ENCODE measurements at regions not wholly inside any gene's neighbourhood (a gene's known extent, or its start where the extent isn't known, plus 50 kb on each side); places are given as distances from the start of the nearest gene placed in this dataset.

GRCh38 chr12:61490526-61491498 lies 769.4 kb upstream of the USP15 start:
- intact Hi-C loops (cut with DNase I) = no loop called here
- ATAC-seq (no peak), DNase-seq (no peak)
- Histone ChIP-seq H3K4me1 (ENCODE audit: control insufficient read depth, insufficient read depth, low read length) (no peaks in the 10 kb centered on the region), H3K27me3 (ENCODE audit: control insufficient read depth, insufficient read depth) (no peaks in the 10 kb centered on the region), H3K9me3 (ENCODE audit: control insufficient read depth, low read length) (no peaks in the 10 kb centered on the region), H3K4me3 (ENCODE audit: low read length) (no peak overlapping the region), H3K27ac (ENCODE audit: low read length) (no peak overlapping the region)
- WGBS = 44% methylated on average over 4 of the region's 4 CpGs

GRCh38 chr12:61502179-61502578 lies 758.0 kb upstream of the USP15 start:
- intact Hi-C loops (cut with DNase I) = no loop called here
- Histone ChIP-seq H3K4me1 (ENCODE audit: control insufficient read depth, insufficient read depth, low read length) (no peaks in the 10 kb centered on the region), H3K4me3 (ENCODE audit: low read length) (no peak overlapping the region), H3K27ac (ENCODE audit: low read length) (no peak overlapping the region), H3K9me3 (ENCODE audit: control insufficient read depth, low read length) (no peaks in the 10 kb centered on the region), H3K27me3 (ENCODE audit: control insufficient read depth, insufficient read depth) (no peaks in the 10 kb centered on the region)
- ATAC-seq (no peak), DNase-seq (no peak)

GRCh38 chr12:61504396-61505080 lies 755.7 kb upstream of the USP15 start:
- no peak overlapping the region for H3K27ac ChIP-seq (ENCODE audit: low read length)
- H3K27me3 ChIP-seq (ENCODE audit: control insufficient read depth, insufficient read depth) = no peaks in the 10 kb centered on the region
- DNase-seq (no peak), ATAC-seq (no peak)
- no peak overlapping the region for H3K4me3 ChIP-seq (ENCODE audit: low read length)
- H3K9me3 ChIP-seq (ENCODE audit: control insufficient read depth, low read length) = no peaks in the 10 kb centered on the region
- intact Hi-C loops (cut with DNase I) = no loop called here
- H3K4me1 ChIP-seq (ENCODE audit: control insufficient read depth, insufficient read depth, low read length) = no peaks in the 10 kb centered on the region
- WGBS = 43% methylated on average over 1 of the region's 1 CpG

GRCh38 chr12:61513499-61513898 lies 746.7 kb upstream of the USP15 start:
- H3K4me1 ChIP-seq (ENCODE audit: control insufficient read depth, insufficient read depth, low read length) = no peaks in the 10 kb centered on the region
- no peak overlapping the region for H3K27ac ChIP-seq (ENCODE audit: low read length)
- H3K9me3 ChIP-seq (ENCODE audit: control insufficient read depth, low read length) = no peaks in the 10 kb centered on the region
- H3K27me3 ChIP-seq (ENCODE audit: control insufficient read depth, insufficient read depth) = no peaks in the 10 kb centered on the region
- intact Hi-C loops (cut with DNase I) = no loop called here
- WGBS = 64% methylated on average over 2 of the region's 2 CpGs
- no peak overlapping the region for H3K4me3 ChIP-seq (ENCODE audit: low read length)
- ATAC-seq = no peak
- no peak for DNase-seq

- 24% methylated on average over 8 of the region's 8 CpGs for WGBS
- Histone ChIP-seq H3K9me3 (ENCODE audit: control insufficient read depth, low read length) (no peaks in the 10 kb centered on the region), H3K27ac (ENCODE audit: low read length) (no peak overlapping the region), H3K4me1 (ENCODE audit: control insufficient read depth, insufficient read depth, low read length) (no peaks in the 10 kb centered on the region), H3K4me3 (ENCODE audit: low read length) (no peak overlapping the region), H3K27me3 (ENCODE audit: control insufficient read depth, insufficient read depth) (no peaks in the 10 kb centered on the region)
- no peak for ATAC-seq
- no peak for DNase-seq
- intact Hi-C loops (cut with DNase I) = no loop called here
Observed at GRCh38 chr12:61514016-61514415, 746.2 kb upstream of the USP15 start.

GRCh38 chr12:61521258-61521657 lies 738.9 kb upstream of the USP15 start:
- Histone ChIP-seq H3K4me1 (ENCODE audit: control insufficient read depth, insufficient read depth, low read length) (no peaks in the 10 kb centered on the region), H3K9me3 (ENCODE audit: control insufficient read depth, low read length) (no peaks in the 10 kb centered on the region), H3K27ac (ENCODE audit: low read length) (no peak overlapping the region), H3K4me3 (ENCODE audit: low read length) (no peak overlapping the region), H3K27me3 (ENCODE audit: control insufficient read depth, insufficient read depth) (no peaks in the 10 kb centered on the region)
- WGBS = 68% methylated on average over 1 of the region's 1 CpG
- no peak for ATAC-seq
- intact Hi-C loops (cut with DNase I) = no loop called here
- no peak for DNase-seq

GRCh38 chr12:61523276-61523992 lies 736.8 kb upstream of the USP15 start:
- no peak for ATAC-seq
- Histone ChIP-seq H3K4me3 (ENCODE audit: low read length) (no peak overlapping the region), H3K9me3 (ENCODE audit: control insufficient read depth, low read length) (no peaks in the 10 kb centered on the region), H3K27me3 (ENCODE audit: control insufficient read depth, insufficient read depth) (no peaks in the 10 kb centered on the region), H3K4me1 (ENCODE audit: control insufficient read depth, insufficient read depth, low read length) (no peaks in the 10 kb centered on the region), H3K27ac (ENCODE audit: low read length) (no peak overlapping the region)
- DNase-seq = no peak
- 79% methylated on average over 3 of the region's 3 CpGs for WGBS
- intact Hi-C loops (cut with DNase I) = no loop called here

- no peak for ATAC-seq
- Histone ChIP-seq H3K9me3 (ENCODE audit: control insufficient read depth, low read length) (no peaks in the 10 kb centered on the region), H3K27me3 (ENCODE audit: control insufficient read depth, insufficient read depth) (no peaks in the 10 kb centered on the region), H3K4me3 (ENCODE audit: low read length) (no peak overlapping the region), H3K27ac (ENCODE audit: low read length) (no peak overlapping the region), H3K4me1 (ENCODE audit: control insufficient read depth, insufficient read depth, low read length) (no peaks in the 10 kb centered on the region)
- 57% methylated on average over 2 of the region's 2 CpGs for WGBS
- no peak for DNase-seq
- intact Hi-C loops (cut with DNase I) = no loop called here
Observed at GRCh38 chr12:61524851-61525250, 735.4 kb upstream of the USP15 start.

- no peaks in the 10 kb centered on the region for H3K9me3 ChIP-seq (ENCODE audit: control insufficient read depth, low read length)
Observed at GRCh38 chr12:61525331-61525730, 734.9 kb upstream of the USP15 start.

GRCh38 chr12:61530456-61530855 lies 729.7 kb upstream of the USP15 start:
- ATAC-seq (no peak), DNase-seq (no peak)
- intact Hi-C loops (cut with DNase I) = no loop called here
- Histone ChIP-seq H3K4me1 (ENCODE audit: control insufficient read depth, insufficient read depth, low read length) (no peaks in the 10 kb centered on the region), H3K9me3 (ENCODE audit: control insufficient read depth, low read length) (no peaks in the 10 kb centered on the region), H3K4me3 (ENCODE audit: low read length) (no peak overlapping the region), H3K27ac (ENCODE audit: low read length) (no peak overlapping the region), H3K27me3 (ENCODE audit: control insufficient read depth, insufficient read depth) (no peaks in the 10 kb centered on the region)

More at GRCh38 chr12:61525331-61525730, 734.9 kb upstream of the USP15 start:
- Histone ChIP-seq H3K4me3 (ENCODE audit: low read length) (no peak overlapping the region), H3K27me3 (ENCODE audit: control insufficient read depth, insufficient read depth) (no peaks in the 10 kb centered on the region), H3K27ac (ENCODE audit: low read length) (no peak overlapping the region), H3K4me1 (ENCODE audit: control insufficient read depth, insufficient read depth, low read length) (no peaks in the 10 kb centered on the region)
- DNase-seq (no peak), ATAC-seq (no peak)
- intact Hi-C loops (cut with DNase I) = no loop called here
- WGBS = 87% methylated on average over 3 of the region's 3 CpGs

- intact Hi-C loops (cut with DNase I) = no loop called here
- Histone ChIP-seq H3K4me3 (ENCODE audit: low read length) (no peak overlapping the region), H3K27me3 (ENCODE audit: control insufficient read depth, insufficient read depth) (no peaks in the 10 kb centered on the region), H3K9me3 (ENCODE audit: control insufficient read depth, low read length) (no peaks in the 10 kb centered on the region), H3K4me1 (ENCODE audit: control insufficient read depth, insufficient read depth, low read length) (no peaks in the 10 kb centered on the region), H3K27ac (ENCODE audit: low read length) (no peak overlapping the region)
- DNase-seq (no peak), ATAC-seq (no peak)
- WGBS = 80% methylated on average over 4 of the region's 4 CpGs
Observed at GRCh38 chr12:61531195-61531594, 729.0 kb upstream of the USP15 start.
